Activated CD4-positive, alpha-beta T cell treated with anti-CD3 and anti-CD28 coated beads, Interleukin-2, amount 10 ng/mL, durations not matched to agents 7 days and 5 days (primary cell): ENCODE measurements at regions not wholly inside any gene's neighbourhood (a gene's known extent, or its start where the extent isn't known, plus 50 kb on each side); places are given as distances from the start of the nearest gene placed in this dataset.
"Not testable (repeated sequence)": the region's sequence is repeated elsewhere in the genome, so short reads cannot be mapped to it uniquely, and the experiment has no call there.

Source experiments
- CTCF ChIA-PET: fragments of 350-600 bp; sonication (Branson Sonifier 250); formaldehyde crosslinking; loops from one replicate; lab custom pipeline; 2021; ENCODE audit warnings: antibody characterized with exemption; lab: Charles Lee
- POLR2A ChIA-PET: fragments of 350-600 bp; sonication (Branson Sonifier 250); formaldehyde crosslinking; loops from one replicate; lab custom pipeline; 2021; ENCODE audit warnings: antibody characterized with exemption; lab: Charles Lee
- DNase-seq: peaks from one replicate; pipeline ENCODE4 v3.0.0-alpha.2; 2020
- H3K27ac Mint-ChIP-seq: one replicate; pipeline ENCODE4 v1.8.0; 2021; ENCODE audit warnings: mild to moderate bottlenecking, moderate library complexity, mixed read lengths
- H3K27me3 Mint-ChIP-seq: one replicate; pipeline ENCODE4 v1.8.0; 2021; ENCODE audit warnings: mixed read lengths
- H3K36me3 Mint-ChIP-seq: one replicate; pipeline ENCODE4 v1.8.0; 2021; ENCODE audit warnings: low read depth, mixed read lengths
- H3K4me1 Mint-ChIP-seq: one replicate; pipeline ENCODE4 v1.8.0; 2021; ENCODE audit warnings: mixed read lengths
- H3K4me3 Mint-ChIP-seq: one replicate; pipeline ENCODE4 v1.8.0; 2021; ENCODE audit warnings: mild to moderate bottlenecking, moderate library complexity, mixed read lengths
- H3K9me3 Mint-ChIP-seq: one replicate; pipeline ENCODE4 v1.8.0; 2021; ENCODE audit warnings: mixed read lengths

- no peak overlapping the region for H3K27ac Mint-ChIP-seq
- H3K36me3 Mint-ChIP-seq, result no peaks in the 10 kb centered on the region
- H3K9me3 Mint-ChIP-seq, result peaks cover 8% of the 10 kb centered on the region
- POLR2A ChIA-PET, result no interaction called here
- CTCF ChIA-PET, result no interaction called here
- H3K4me3 Mint-ChIP-seq, result no peak overlapping the region
- DNase-seq, result no peak
- H3K27me3 Mint-ChIP-seq, result no peaks in the 10 kb centered on the region
- H3K4me1 Mint-ChIP-seq, result no peaks in the 10 kb centered on the region
These were observed 53.5 kb downstream of the FSCB start for GRCh38 chr14:44453433-44454171.

GRCh38 chr14:44450232-44450631 lies 56.9 kb downstream of the FSCB start:
- POLR2A ChIA-PET, H3K4me1 Mint-ChIP-seq, H3K27ac Mint-ChIP-seq, H3K27me3 Mint-ChIP-seq, CTCF ChIA-PET, DNase-seq, H3K36me3 Mint-ChIP-seq, H3K9me3 Mint-ChIP-seq, H3K4me3 Mint-ChIP-seq: not testable (repeated sequence)

- H3K4me1 Mint-ChIP-seq, result no peaks in the 10 kb centered on the region
- no peak overlapping the region for H3K27ac Mint-ChIP-seq
- H3K36me3 Mint-ChIP-seq, result no peaks in the 10 kb centered on the region
- CTCF ChIA-PET, result no interaction called here
- H3K27me3 Mint-ChIP-seq, result no peaks in the 10 kb centered on the region
- DNase-seq, result no peak
- POLR2A ChIA-PET, result no interaction called here
- H3K4me3 Mint-ChIP-seq, result no peak overlapping the region
- peaks cover 4% of the 10 kb centered on the region for H3K9me3 Mint-ChIP-seq
These were observed 57.4 kb downstream of the FSCB start for GRCh38 chr14:44449680-44450079.

GRCh38 chr14:44448951-44449358 lies 58.1 kb downstream of the FSCB start:
- Mint-ChIP-seq H3K27me3 (no peaks in the 10 kb centered on the region), H3K9me3 (peaks cover 4% of the 10 kb centered on the region), H3K36me3 (no peaks in the 10 kb centered on the region), H3K27ac (no peak overlapping the region), H3K4me3 (no peak overlapping the region), H3K4me1 (no peaks in the 10 kb centered on the region)
- DNase-seq, result no peak
- CTCF ChIA-PET, result no interaction called here
- POLR2A ChIA-PET, result no interaction called here

GRCh38 chr14:44446965-44447364 lies 60.1 kb downstream of the FSCB start:
- Mint-ChIP-seq H3K4me1 (no peaks in the 10 kb centered on the region), H3K9me3 (peaks cover 2% of the 10 kb centered on the region), H3K4me3 (no peak overlapping the region), H3K27ac (no peak overlapping the region), H3K27me3 (no peaks in the 10 kb centered on the region), H3K36me3 (no peaks in the 10 kb centered on the region)
- no peak for DNase-seq
- CTCF ChIA-PET, result no interaction called here
- POLR2A ChIA-PET, result no interaction called here

- no peaks in the 10 kb centered on the region for H3K4me1 Mint-ChIP-seq
- no peak overlapping the region for H3K4me3 Mint-ChIP-seq
- CTCF ChIA-PET, result interaction anchor here (0.6 kb wide), 2 partner anchors 12 to 23 kb away, joined by 3 read pairs; no protein-coding TSS in a partner anchor
- H3K36me3 Mint-ChIP-seq, result no peaks in the 10 kb centered on the region
- POLR2A ChIA-PET, result no interaction called here
- no peak for DNase-seq
- H3K27me3 Mint-ChIP-seq, result no peaks in the 10 kb centered on the region
- H3K9me3 Mint-ChIP-seq, result peaks cover 2% of the 10 kb centered on the region
- no peak overlapping the region for H3K27ac Mint-ChIP-seq
These were observed 62.6 kb downstream of the FSCB start for GRCh38 chr14:44444454-44444853.

GRCh38 chr14:44438936-44439335 lies 68.1 kb downstream of the FSCB start:
- POLR2A ChIA-PET, result no interaction called here
- no peaks in the 10 kb centered on the region for H3K4me1 Mint-ChIP-seq
- H3K27me3 Mint-ChIP-seq, result no peaks in the 10 kb centered on the region
- no peaks in the 10 kb centered on the region for H3K36me3 Mint-ChIP-seq
- H3K4me3 Mint-ChIP-seq, result no peak overlapping the region
- no peak for DNase-seq
- CTCF ChIA-PET, result no interaction called here
- H3K27ac Mint-ChIP-seq, result no peak overlapping the region
- H3K9me3 Mint-ChIP-seq, result no peaks in the 10 kb centered on the region

GRCh38 chr14:44438221-44438620 lies 68.9 kb downstream of the FSCB start:
- POLR2A ChIA-PET, result no interaction called here
- DNase-seq, result no peak

GRCh38 chr14:44436458-44436857 lies 70.6 kb downstream of the FSCB start:
- DNase-seq, result no peak
- H3K36me3 Mint-ChIP-seq, result no peaks in the 10 kb centered on the region
- no peaks in the 10 kb centered on the region for H3K27me3 Mint-ChIP-seq
- no peak overlapping the region for H3K27ac Mint-ChIP-seq
- ChIA-PET POLR2A (no interaction called here), CTCF (no interaction called here)
- no peaks in the 10 kb centered on the region for H3K9me3 Mint-ChIP-seq
- no peak overlapping the region for H3K4me3 Mint-ChIP-seq
- H3K4me1 Mint-ChIP-seq, result no peaks in the 10 kb centered on the region

More at GRCh38 chr14:44438221-44438620, 68.9 kb downstream of the FSCB start:
- CTCF ChIA-PET, result no interaction called here
- H3K4me1 Mint-ChIP-seq, result no peaks in the 10 kb centered on the region
- no peaks in the 10 kb centered on the region for H3K27me3 Mint-ChIP-seq
- H3K36me3 Mint-ChIP-seq, result no peaks in the 10 kb centered on the region
- no peak overlapping the region for H3K4me3 Mint-ChIP-seq
- no peaks in the 10 kb centered on the region for H3K9me3 Mint-ChIP-seq
- no peak overlapping the region for H3K27ac Mint-ChIP-seq

GRCh38 chr14:44428231-44428945 lies 78.7 kb downstream of the FSCB start:
- CTCF ChIA-PET, result no interaction called here
- no peak for DNase-seq
- POLR2A ChIA-PET, result no interaction called here
- H3K27ac Mint-ChIP-seq, result no peak overlapping the region
- no peaks in the 10 kb centered on the region for H3K9me3 Mint-ChIP-seq
- no peaks in the 10 kb centered on the region for H3K36me3 Mint-ChIP-seq
- no peaks in the 10 kb centered on the region for H3K4me1 Mint-ChIP-seq
- no peaks in the 10 kb centered on the region for H3K27me3 Mint-ChIP-seq
- H3K4me3 Mint-ChIP-seq, result no peak overlapping the region

GRCh38 chr14:44422699-44423098 lies 84.4 kb downstream of the FSCB start:
- Mint-ChIP-seq H3K27me3 (no peaks in the 10 kb centered on the region), H3K27ac (no peak overlapping the region), H3K4me3 (no peak overlapping the region), H3K4me1 (no peaks in the 10 kb centered on the region), H3K36me3 (no peaks in the 10 kb centered on the region), H3K9me3 (peaks cover 4% of the 10 kb centered on the region)
- ChIA-PET CTCF (no interaction called here), POLR2A (no interaction called here)
- no peak for DNase-seq

- Mint-ChIP-seq H3K36me3 (no peaks in the 10 kb centered on the region), H3K9me3 (peaks cover 5% of the 10 kb centered on the region), H3K27ac (no peak overlapping the region), H3K4me3 (no peak overlapping the region), H3K4me1 (no peaks in the 10 kb centered on the region), H3K27me3 (no peaks in the 10 kb centered on the region)
- DNase-seq, result no peak
- CTCF ChIA-PET, result no interaction called here
- POLR2A ChIA-PET, result no interaction called here
These were observed 86.9 kb downstream of the FSCB start for GRCh38 chr14:44420226-44420625.

- POLR2A ChIA-PET, result no interaction called here
- Mint-ChIP-seq H3K27ac (no peak overlapping the region), H3K4me1 (no peaks in the 10 kb centered on the region), H3K9me3 (peaks cover 5% of the 10 kb centered on the region), H3K27me3 (no peaks in the 10 kb centered on the region), H3K4me3 (no peak overlapping the region), H3K36me3 (no peaks in the 10 kb centered on the region)
- CTCF ChIA-PET, result no interaction called here
- DNase-seq, result no peak
These were observed 88.2 kb downstream of the FSCB start for GRCh38 chr14:44418856-44419255.
